Activated CD8-positive, alpha-beta memory T cell treated with anti-CD3 and anti-CD28 coated beads for 48 hours (primary cell): ENCODE measurements at regions not wholly inside any gene's neighbourhood (a gene's known extent, or its start where the extent isn't known, plus 50 kb on each side); places are given as distances from the start of the nearest gene placed in this dataset.
"Not testable (repeated sequence)": the region's sequence is repeated elsewhere in the genome, so short reads cannot be mapped to it uniquely, and the experiment has no call there.

ENCODE experiments used
- DNase-seq, 3 experiments: peaks; one replicate each; pipeline ENCODE4 v3.0.0-alpha.2; 2020; ENCODE audit warnings: low read depth in 2 of 3, low spot score in 2 of 3

DNA sequence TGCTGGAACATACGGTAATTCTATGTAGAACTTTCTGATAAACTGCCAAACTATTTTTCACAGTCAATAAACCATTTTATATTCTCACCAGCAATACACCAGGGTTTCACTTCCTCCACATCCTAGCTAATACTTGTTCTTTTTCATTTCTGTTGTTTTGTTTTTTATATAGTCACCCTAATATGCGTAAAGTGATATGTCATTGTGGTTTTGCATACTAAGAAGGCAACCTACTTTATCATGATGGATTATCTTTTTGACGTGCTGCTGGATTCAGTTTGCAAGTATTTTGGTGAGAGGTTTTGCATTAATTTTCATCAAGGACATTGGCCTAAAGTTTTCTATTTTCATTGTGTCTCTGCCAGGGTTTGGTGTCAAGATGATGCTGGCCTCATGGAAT, 1384.1 kb downstream of the UQCRFS1 start:
- no peak for DNase-seq

DNA sequence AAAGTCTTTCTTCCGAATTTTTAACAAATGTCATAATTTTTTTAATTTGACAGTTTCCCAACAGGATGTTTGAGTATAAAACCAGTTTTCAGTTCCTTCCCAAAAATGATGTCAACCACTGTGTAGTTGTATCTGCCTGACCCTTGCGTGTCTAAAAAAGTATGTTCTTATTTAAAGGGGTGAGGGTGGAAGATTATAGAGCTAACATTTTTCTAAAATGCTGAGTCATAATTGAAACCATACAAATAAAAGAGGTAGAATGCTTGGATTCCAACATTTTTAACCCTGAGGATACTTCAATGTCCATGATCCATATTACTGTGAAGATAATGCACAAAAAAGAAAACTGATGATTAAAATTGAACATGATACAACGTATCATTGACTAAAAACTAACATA, 1388.8 kb downstream of the UQCRFS1 start:
- DNase-seq = no peak

DNA sequence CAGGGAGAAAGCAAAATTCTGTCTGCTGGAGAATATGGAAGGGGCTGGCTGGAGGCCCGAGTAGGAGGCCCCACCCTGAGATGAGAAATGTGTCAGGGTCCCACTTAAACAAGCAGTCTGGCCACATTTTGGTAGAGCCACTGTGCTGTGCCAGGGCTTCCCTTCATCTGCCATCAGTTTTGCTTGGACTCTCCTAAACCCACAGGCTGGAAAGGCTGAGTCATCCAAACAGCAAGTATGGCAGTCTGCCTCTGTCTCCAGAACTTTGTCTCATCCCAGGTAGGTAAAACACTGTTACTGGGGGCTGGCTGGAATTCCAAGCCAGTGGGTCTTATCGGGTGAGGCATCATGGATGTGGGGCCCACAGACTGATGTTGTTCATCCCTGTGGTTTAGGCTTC, 1390.6 kb downstream of the UQCRFS1 start:
- DNase-seq = no peak

DNA sequence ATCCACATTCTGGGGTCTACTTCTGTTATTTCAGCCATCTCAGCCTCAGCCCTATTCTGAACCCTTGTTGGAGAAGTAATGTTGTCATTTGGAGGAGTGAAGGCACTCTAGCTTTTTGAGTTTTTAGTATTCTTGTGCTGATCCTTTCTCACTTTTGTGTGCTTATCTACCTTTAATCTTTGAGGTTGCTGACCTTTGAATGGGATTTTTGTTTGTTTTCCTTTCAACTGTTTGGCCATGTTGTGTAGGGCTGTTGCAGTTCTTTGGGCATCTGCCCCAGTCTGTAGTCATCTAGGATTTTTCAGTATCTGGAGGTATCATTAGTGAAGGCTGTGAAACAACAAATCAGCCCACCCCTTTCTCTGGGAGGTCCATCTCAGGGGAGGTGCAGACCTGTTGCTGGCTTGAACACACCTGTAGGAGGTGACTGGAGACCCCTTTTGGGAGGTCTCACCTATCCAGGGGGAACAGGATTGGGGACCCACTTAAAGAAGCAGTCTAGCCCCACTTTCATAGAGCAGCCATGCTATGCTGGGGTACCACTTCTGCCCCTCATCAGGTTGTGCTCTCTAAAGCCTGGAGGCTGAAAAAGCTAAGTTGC, 1391.4 kb downstream of the UQCRFS1 start:
- DNase-seq = no peak

DNA sequence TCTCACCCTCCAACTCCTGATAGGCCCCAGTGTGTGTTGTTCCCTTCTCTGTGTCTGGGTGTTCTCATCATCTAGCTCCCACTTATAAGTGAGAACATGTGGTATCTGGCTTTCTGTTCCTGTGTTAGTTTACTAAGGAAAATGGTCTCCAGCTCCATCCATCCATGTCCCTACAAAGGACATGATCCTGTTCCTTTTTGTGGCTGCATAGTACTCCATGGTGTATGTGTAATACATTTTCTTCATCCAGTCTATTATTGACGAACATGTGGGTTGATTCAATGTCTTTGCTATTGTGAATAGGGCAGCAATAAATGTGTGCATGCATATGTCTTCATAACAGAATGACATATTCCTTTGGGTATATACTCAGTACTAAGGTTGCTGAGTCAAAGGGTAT, 1397.0 kb downstream of the UQCRFS1 start:
- no peak for DNase-seq

DNA sequence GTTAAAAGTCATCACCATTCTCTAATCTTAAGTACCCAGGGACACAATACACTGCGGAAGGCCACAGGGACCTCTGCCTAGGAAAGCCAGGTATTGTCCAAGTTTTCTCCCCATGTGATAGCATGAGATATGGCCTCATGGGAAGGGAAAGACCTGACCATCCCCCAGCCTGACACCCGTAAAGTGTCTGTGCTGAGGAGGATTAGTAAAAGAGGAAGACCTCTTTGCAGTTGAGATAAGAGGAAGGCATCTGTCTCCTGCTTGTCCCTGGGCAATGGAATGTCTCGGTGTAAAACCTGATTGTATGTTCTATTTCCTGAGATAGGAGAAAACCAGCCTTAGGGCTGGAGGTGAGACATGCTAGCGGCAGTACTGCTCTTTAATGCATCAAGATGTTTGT, 1398.1 kb downstream of the UQCRFS1 start:
- DNase-seq = not testable (repeated sequence)

DNA sequence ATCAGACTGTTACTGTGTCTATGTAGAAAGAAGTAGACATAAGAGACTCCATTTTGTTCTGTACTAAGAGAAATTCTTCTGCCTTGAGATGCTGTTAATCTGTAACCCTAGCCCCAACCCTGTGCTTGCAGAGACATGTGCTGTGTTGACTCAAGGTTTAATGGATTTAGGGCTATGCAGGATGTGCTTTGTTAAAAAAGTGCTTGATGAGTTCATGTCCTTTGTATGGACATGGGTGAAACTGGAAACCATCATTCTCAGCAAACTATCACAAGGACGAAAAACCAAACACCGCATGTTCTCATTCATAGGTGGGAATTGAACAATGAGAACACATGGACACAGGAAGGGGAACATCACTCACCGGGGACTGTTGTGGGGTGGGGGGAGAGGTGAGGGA, 1398.7 kb downstream of the UQCRFS1 start:
- DNase-seq = not testable (repeated sequence)

DNA sequence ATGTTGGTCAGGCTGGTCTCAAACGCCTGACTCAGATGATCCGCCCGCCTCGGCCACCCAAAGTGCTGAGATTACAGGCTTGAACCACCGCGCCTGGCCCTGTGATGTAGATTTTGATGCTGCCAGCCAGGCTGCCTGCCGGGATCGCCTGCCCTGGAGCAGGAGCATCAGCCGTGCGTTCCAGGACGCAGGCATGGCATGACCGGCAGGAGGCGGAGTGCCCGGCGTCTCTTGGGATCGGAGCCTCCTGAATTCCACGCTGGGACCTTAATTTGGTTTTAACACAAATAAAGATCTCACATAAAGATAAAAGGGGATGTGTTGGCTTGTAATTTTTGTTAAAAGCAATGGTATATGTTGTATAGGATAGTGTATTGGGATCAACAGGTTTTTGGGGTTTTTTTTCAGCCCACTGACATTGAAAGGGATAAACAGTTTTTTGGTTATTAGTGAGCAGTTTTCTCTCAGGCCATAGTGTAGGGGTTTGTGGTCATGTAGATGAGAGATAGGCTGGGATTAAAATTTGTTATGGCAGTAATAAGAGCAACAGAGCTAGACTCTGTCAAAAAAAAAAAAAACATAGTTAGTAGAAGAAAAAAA, 1406.4 kb downstream of the UQCRFS1 start:
- no peak for DNase-seq

DNA sequence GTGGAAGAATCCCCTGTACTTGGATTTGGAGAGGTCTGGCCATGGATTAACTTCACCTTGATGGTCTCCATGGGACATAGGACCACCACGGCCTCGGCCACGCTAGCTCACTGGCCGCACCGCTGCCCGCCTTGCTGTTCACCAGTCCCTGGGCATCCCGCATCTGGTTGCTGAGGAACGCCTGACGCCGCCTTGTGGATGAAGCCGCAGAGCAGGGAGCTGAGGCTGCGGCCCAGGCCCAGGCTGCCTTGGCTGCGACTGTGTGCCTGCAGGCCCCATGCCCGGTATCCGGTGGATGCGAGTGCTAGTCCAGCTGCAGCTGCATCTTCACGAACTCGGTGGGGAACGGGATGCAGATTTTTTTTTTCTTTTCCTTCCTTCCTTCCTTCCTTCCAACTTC, 1407.1 kb downstream of the UQCRFS1 start:
- no peak for DNase-seq

DNA sequence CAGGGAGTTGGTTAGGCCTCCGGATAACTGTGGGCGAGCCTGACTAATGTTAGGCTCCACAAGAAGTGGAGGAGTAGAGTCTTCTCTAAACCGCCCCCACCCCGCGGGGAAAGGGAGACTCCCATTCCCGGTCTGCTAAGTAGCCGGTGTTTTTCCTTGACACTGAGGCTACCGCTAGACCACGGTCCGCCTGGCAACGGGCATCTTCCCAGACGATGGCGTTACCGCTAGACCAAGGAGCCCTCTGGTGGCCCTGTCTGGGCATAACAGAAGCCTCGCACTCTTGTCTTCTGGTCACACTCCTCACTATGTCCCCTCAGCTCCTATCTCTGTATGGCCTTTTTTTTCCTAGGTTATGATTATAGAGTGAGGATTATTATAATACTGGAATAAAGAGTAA, 1410.7 kb downstream of the UQCRFS1 start:
- not testable (repeated sequence) for DNase-seq

DNA sequence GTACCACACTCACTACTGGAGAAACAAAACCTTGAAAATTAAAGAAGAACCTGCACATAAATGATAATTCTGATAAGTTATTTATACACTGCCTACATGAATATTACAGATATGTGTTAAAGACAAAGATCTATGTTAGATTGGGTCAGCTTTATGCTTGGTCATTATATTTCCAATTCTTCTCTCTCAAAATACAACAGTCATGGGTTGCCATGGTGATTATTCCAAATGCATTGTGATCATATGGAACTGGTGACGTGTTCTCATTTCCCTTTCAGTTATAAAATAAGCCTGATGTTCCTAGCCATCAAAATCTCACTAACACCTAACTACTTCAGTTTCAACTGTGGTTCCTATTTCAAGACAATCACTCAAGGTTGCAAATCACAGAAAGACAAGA, 1416.4 kb downstream of the UQCRFS1 start:
- DNase-seq = no peak

DNA sequence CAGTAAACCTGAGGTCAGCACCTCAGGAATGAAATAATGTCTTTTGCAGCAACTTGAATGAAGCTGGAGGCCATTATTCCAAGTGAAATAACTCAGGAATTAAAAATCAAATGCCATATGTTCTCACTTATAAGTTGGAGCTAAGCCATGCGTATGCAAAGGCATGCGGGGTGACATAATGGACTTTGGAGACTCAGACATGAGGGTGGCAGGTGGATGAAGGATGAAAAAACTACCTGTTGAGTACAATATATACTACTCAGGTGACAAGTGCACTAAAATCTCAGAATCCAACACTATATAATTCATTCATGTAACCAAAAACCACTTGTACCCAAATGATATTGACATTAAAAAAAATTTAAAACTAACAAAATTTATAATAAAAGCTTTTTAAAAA, 1416.9 kb downstream of the UQCRFS1 start:
- no peak for DNase-seq

DNA sequence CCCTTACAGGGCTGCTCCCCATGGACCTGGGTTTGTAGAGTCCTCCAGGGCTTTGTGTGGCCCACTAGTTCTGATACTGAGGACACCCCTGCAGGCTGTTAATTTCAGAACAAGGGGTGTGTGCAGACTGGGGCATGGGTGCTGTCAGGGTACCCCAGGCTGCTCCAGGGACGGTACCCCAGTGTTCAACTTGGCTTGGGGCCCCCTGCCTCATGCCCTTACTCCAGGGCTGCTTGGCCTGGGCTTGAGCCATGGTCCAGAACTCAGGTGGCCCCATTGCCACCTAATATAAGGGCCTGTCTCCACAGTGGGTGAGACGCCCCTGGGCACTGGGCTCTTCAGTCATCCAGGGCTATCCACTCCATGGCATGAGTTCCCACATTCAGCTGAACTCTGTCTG, 1417.6 kb downstream of the UQCRFS1 start:
- DNase-seq = no peak

DNA sequence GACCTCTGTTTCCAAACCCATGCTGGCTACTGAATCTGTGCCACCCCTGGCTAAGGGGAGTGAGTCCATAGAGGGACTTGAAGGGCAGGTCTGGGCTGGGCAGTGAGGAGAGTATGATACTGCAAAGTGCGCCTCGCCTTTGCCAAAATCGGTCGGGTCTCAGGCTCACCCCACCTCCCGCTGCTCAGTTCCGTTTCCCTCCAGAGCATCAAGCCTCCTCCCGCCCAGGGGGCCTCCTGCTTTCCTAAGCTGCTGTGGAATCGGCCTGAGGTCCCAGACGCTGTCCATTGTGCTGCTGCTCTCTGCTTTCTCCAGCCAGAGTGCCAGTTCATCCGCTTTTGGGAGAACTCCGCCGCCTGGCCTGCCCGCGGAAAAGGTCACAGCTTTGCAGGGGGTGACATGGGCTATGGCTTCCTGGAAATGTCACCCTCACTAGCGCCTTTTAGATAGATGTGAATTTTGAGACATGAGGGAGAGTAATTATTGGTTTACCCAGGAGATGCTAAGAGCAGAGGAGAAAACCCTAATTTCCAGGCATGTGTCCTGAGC, 1418.4 kb downstream of the UQCRFS1 start:
- DNase-seq = no peak

DNA sequence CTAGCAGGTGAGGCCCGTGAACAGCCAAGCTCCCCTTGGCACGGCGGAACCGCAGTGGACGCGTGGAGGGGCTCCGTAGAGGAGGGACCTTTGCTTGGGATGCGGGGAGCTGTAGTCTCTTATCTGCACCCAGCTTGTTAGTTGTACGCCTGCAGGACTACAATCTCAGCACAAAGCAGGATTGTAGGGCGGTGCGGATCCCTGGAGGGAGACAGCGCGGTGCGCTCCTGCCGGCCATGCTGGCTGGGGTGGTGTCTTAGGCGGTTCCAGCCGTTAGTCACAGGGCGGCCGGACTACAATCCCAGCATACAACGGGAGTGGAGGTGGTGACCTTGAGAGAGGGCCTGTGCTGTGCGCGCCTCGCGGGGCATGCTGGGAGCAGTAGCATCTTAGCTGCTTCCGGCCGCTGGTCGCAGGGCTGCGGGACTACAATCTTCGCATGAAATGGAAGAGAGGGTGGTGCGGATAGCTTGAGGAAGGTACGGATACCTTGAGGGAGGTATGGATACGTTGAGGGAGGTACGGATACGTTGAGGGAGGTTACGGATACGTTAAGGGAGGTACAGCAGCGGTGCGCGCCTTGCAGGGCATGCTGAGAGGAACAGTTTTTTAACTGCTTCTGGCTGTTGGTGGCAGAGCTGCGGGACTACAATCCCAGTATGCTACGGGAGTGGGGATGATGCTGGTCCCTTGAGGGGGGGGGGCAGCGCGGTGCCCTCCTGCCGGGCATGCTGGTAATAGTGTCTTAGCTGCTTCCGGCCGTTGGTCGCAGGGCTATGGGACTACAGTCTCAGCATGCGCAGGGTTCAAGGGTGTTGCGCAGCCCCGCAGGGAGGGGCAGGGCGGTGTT, 1419.1 kb downstream of the UQCRFS1 start:
- peak; percentile 67 to 72 (median 68) for DNase-seq

DNA sequence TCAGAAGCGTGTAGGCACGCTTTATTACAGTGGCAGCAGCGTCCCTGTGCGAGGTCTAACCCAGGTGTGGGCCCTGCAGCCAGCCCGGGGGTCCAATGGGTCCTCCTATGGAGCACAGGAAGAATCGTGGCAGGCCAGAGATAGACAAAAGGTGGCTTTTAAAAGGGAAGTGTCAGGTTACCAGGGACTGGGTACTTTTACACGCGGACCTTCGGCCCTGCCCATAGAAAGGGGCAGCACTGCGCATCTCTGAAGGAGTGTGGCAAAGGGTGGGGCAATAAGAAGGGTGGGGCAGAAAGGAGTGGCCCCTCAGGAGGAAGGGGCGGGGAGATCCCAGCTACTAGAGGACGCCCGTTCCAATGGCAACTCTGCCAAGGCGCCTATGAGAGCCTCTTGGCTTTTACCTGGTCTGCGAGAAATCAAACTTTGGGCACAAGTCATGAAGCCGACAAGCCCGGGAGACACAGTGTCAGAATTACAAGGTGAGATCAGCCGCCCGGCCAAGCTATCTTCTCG, 1419.8 kb downstream of the UQCRFS1 start:
- peak in 1 of 3 experiments; percentile 51 for DNase-seq

DNA sequence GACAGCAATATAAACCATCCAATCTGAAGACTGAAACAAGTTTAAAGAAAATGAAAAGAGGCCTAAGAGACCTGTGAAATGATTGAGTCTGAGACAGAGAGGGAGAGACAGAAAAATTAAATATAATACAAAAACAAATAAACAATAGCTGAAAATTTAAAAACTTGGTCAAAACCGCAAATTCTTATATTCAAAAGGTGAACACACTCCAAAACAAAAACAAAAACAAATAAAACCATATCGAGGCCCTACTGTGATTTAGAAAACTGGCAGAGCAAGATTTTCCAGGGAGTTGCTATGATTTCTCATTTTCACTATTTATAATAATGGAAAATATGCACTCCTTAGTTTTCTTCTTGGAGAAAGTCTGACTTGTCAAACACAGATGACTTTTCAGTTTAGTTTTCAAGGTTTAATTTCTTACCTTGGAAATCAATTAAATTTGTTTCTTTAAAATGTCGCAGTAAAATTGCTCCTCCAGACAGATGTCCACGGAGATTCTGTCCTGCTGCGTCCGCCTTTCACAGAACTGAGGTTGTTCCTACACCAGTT, 1420.3 kb downstream of the UQCRFS1 start:
- DNase-seq = no peak

DNA sequence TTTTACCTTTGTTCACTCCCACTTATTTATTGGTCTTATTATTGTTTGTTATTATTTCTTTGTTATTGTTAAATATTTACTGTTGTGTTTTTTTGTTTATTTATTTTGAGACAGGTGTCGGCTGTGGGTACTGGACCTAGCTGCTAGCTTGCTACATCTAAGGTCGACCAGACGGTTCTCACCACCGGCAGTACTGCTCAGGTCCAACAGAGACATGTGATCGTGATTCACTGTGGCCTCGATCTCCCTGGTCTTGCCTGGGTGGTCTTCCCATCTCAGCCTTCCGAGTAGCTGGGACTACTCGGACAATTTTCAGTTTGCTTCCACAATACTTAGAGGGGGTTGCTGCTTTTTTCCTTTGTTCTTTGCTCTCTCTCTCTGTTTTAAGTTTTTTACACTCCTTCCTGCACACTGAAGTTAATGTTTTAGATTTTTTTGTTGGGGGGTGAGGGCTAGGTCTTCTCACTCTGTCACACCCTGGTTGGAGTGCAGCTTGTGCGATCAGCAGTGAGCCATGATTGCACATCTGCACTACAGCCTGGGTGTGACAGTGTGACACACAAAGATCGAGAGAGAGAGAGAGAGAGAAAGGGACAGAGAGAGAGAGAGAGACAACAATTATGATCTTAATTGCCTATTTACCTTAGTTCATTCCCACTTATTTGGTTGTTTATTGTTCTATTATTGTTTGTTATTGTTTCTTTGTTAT, 1432.4 kb downstream of the UQCRFS1 start:
- DNase-seq = no peak

DNA sequence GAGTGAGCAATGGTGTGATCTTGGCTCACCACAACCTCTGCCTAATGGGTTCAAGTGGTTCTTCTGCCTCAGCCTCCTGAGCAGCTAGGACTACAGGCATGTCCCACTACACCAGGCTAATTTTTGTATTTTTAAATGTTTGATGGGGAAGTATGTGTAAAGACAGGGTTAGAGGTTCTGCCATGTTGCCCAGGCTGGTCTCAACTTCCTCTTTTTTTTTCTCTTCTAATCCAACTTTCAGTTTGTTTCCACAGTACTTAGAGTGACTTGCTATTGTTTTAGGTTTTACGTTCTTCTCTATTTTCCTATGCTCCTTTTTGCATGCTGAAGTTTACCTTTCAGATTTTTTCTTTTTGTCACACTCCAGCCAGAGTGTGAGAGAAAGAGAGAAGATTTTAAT, 1433.0 kb downstream of the UQCRFS1 start:
- no peak for DNase-seq

DNA sequence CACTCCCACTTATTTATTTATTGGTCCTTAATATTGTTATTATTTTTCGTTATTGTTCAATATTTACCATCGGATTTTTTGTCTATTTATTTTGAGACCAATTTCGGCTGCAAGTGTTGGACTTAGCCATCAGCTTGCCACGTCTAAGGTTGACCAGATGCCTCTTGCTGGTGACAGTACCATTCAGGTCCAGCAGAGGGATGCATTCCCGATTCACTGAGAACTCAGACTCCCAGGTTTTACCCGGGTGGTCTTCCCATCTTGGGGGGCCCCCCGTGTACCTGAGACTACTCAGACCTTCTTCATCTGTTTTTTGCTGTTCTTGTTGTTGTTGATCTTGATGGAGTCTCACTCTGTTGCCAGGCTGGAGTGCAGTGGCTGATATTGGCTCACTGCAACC, 1435.2 kb downstream of the UQCRFS1 start:
- DNase-seq = no peak

DNA sequence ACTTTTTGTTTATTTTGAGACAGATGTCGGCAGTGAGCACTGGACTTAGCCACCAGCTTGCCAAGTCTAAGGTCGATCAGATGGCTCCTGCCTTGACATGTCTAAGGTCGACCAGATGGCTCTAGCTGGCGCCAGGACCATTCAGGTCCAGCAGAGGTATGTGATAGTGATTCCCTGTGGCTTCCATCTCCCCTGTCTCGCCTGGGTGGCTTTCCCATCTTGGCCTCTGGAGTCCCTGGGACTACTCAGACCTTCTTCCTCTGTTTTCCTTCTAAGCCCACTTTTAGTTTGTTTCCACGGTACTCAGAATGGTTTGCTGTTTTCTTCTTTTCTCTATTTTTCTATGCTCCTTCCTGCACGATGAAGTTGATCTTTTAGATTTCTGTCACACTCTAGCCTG, 1435.7 kb downstream of the UQCRFS1 start:
- no peak for DNase-seq
